GM18507 (cell line): ENCODE measurements at regions not wholly inside any gene's neighbourhood (a gene's known extent, or its start where the extent isn't known, plus 50 kb on each side); places are given as distances from the start of the nearest gene placed in this dataset.

Experiments used
- DNase-seq: peaks from one replicate; pipeline ENCODE4 v3.0.0; 2011; ENCODE audit warnings: low read depth; ENCODE audit not compliant: insufficient read length; ENCODE audit errors: extremely low spot score
- FAIRE-seq: peaks from 2 replicates; lab custom pipeline; 2011; peaks lifted over from hg19 to GRCh38; lab: Jason Lieb, UNC

DNA sequence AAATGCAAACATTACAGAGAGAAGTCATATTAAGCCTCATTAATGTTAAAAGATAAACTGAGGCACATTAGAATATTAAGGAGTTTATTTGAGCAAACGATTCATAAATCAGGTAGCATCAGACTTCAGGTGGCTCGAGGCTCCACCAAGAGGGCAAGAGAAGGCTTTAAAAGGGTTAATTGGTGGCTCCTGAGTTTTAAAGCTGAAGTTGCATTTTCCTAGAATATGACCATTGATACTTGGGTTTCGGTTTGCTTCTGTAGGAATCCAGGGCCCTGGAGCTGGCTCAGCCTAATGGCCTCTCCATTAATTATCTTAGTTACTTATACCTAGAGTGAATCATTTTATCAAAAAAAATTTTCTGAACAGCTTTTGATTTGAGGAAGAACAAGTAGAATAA is 123.7 kb upstream of the NABP1 start:
- FAIRE-seq (no peak), DNase-seq (no peak)

DNA sequence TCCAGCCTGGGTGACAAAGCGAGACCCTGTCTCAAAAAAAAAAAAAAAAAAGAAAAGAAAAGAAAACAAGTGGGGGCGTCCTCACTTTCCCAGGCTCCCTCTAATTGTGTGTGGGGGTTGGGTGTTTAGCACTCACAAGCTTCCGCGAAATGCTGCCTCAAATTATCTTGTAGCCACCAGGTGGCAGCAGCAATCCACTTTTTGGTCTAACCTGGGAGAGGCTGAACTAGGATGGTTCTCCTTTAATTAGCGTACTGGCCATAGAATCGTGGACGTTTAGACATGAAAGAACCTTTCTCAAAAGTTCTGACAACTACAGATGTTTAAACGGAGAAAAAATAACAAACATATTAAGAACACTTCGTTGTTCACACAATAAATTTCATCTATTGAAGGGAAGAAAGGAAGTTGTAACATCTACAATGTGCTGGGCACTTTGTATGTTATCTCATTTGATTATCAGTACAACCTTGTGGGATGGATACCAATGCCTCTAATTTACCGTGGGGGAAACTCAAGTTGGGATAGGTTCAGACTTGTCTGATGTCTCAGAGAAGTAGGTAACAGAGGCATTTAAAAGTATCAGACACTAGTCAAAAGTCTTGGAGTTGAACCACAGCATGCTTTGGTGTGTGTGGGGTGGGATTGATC is 122.7 kb upstream of the NABP1 start:
- DNase-seq (peak; percentile 55), FAIRE-seq (peak; percentile 89)

DNA sequence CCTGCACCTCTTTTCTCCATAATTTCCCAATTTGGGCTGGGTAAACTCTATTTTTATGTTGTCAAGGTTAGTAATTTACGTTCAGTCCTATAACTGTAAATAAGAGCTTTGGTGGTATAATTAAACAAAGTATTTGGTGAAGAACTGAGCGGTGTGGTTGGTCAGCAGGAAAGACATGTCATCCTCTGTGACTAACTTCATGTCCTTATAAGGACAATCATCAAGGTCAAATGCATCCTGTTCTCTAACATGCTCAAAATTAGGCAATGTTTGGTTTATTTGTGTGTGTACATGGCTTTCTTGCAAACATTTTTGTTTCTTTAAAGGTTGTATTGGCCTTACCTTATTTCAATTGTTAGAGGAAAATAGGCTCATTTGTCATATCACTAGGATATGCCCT is 121.5 kb upstream of the NABP1 start:
- DNase-seq: no peak
- no peak for FAIRE-seq

DNA sequence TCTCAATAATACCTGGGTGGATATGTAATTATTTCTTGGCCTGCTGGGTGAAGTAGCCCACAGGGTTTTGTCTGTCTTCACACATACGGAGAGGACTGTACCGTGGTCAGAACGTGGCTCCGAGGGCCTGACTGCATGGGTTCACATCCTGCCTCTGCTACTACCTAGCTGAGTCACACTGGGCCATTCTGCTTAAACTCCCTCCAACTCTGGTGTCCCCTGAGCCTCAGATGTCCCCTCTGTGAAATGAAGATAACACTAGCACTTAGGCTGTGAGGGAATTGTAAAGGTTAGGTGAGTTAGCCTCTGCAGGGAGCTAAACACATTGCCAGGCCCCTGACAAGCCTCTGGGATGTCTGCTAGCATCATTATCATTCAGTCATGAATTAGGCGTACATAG is 120.1 kb upstream of the NABP1 start:
- no peak for FAIRE-seq

DNA sequence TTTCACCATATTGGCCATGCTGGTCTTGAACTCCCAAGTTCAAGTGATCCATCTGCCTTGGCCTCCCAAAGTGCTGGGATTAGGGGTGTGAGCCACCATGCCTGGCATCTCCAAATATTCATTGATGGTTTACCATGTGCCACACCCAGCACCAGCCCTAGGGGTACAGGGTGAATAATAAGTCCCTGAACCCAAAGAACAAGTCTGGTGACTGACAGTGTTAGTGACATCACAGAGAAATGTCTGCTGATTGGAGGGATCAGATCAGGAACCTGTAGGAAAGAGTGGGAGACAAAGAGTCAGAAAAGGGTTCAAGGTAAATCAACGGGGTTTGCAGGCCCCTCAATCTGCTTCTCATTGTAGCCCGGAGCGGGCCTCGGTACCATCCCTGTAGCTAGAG is 118.4 kb upstream of the NABP1 start:
- no peak for FAIRE-seq

More for the DNA sequence above, 120.1 kb upstream of the NABP1 start:
- DNase-seq: no peak

DNA sequence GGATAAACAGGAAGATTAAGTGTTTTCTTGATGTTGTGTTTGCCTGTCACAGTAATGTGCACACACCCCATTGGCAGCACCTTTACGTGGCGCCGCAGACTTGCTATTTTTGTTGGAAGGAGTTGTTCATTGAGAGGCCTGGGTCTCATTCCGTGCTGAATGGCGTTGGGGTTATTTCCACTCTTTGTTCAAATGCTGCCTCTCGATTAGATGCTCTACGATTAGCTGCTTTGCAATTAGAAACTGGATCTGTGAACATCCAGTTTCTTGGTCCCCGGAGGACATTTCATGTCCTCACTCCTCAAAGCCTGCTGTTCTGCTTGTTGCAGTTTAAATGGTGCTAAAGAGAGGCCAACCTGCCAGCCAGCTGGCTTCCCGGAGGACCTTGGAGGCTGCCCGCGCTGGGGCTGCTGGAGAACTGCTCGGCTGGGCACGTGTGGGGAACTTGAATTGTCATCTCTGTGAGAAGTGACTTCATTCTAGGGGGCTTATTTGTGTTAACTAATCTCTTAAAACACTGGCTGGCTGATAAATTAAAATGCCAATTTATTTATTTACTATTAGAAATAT is 117.4 kb upstream of the NABP1 start:
- no peak for FAIRE-seq
- DNase-seq: no peak

More for the DNA sequence above, 118.4 kb upstream of the NABP1 start:
- no peak for DNase-seq

DNA sequence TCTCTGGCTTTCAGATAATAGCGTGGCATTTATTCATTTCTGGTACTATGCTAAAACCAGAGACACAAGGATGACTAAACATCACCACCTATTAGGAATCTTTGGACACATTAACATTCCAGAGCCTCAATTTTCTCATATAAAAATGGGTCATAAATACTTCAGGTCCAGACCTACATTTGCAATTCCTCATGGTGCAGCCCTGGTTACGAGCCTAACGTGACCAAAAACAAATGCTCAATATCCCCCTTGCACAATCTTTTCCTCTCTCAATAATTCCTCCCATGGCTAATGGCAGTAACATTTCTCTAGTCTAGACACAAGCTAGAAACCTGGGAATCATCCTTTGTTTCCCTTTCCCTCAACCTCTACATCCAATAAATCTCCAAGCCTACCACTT is 112.8 kb upstream of the NABP1 start:
- FAIRE-seq (no peak), DNase-seq (no peak)

DNA sequence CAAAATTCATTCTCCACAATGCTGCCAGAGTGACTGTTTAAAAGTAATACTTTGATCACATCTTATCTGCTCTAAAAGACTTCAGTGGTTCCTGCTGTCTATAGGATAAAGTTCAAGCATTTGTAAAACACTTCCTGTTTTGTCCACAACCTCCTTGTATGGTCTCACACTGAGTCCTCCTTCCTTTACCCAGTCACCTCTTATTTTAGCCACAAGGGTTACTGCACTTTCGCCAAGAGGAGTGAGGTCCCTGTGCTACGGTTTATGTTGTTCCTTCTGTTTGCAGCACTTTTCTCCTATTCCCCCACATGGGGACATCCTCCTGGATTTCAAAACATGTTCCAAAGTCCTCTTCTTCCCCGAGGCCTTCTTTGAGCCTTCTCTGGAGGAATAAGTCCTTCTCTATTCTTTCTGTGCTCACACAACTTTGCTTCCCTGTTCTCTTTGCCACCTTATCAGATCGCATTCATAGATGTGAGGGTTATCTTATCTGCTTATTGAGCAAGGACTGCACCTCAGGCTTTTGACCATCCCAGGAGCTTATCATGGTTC is 112.2 kb upstream of the NABP1 start:
- DNase-seq (no peak), FAIRE-seq (peak; percentile 31)

DNA sequence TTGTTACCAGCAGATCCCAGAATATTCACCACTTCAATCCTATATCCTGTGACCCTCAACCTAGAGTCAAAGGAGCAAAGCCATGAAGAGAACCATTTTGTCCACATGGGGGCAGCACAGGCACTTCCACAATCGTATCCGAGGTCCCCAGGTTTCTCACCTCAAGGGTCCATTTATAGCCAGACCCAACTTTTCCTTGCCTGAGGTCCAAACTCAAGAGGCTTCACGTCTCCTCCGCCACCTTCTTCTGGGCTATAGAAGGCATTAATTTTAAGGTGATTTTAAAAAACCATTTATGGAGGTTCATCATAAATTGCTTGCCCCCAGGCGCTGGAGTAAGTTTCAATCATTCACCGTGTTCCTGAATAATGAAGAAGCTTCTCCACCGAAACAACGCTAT is 111.6 kb upstream of the NABP1 start:
- FAIRE-seq (peak; percentile 93), DNase-seq (peak; percentile 18)

DNA sequence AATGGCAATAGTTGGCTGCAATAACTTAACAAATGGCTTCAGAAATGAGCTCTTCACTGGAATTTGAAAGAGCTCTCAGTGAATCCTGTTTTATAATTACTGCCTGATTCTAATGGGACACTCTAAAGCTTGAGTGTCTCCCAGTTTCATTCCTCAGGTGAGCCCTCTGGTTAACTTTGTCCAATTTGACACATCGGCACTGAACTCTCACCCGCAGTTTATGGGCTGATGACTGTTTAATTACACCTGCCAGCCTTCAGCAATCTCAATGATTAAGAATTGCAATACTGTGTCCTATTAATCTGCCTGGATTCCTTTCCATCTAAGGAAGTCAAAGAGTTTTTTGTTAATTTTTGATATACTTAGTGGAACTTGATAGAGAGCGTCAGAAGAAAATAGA is 110.7 kb upstream of the NABP1 start:
- DNase-seq (no peak), FAIRE-seq (no peak)

DNA sequence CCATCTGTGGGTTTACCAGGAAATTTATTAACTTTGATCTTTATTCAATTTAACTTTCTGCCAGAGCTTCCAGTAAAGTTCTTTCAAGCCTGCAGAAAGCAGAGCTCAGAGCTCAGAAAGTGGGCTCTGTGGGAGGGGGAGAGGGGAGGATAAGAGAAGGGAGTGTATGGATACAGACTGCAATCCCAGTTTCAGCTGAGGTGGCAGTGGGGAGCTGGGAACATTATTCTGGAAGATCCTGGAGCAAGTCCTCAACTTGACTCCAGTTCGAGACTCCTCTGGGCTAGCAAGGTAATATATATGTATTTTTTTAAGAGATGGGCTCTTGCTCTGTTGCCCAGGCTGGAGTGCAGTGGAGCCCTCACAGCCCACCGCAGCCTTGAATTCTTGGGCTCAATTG is 108.9 kb upstream of the NABP1 start:
- no peak for FAIRE-seq
- no peak for DNase-seq

DNA sequence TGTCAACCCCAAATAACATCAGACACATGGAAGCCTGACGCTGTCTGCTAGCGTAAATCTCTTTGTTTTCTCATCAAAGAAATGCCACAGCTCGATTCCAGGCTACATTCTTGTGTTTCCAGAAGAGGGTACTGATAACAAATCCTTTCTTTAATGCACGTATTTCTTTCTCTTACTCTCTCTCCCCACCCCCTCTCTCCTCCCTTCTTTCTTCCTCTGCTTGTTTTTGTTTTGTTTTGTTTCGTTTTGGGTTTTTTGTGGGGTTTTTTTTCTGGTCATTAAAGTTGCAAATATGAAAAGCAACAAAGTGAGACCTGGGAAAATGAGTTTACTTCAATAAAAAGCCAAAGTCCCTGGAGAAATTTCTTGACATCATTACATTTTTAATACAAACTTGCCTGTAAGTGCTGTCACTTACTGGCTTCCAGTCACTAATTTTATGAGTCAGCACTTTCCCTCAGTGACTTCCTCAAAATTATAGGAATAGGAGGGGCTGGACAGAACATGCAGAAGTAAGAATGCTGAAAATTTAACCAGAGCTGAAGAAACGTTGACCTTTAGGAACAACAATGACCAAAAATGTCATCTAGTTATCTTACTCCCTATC is 106.7 kb upstream of the NABP1 start:
- DNase-seq (no peak), FAIRE-seq (no peak)

DNA sequence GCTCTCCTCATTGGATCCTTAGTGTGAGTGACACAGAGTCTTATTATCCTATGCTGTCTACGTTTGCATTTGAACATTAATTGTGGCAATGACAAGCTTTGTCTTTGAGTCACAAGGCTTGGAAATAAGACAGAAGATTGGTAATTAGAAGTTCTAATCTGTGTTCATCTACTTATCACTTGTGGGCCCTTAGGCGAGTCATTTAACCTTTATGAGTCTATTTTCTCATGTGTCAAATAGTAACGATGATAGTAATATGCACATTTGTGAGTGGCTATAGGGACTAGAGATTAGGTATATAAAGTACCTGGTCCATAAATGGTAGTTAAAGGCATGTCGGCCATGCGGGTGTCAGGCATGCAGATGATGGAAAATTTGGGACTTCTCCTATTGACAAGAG is 105.6 kb upstream of the NABP1 start:
- no peak for FAIRE-seq

DNA sequence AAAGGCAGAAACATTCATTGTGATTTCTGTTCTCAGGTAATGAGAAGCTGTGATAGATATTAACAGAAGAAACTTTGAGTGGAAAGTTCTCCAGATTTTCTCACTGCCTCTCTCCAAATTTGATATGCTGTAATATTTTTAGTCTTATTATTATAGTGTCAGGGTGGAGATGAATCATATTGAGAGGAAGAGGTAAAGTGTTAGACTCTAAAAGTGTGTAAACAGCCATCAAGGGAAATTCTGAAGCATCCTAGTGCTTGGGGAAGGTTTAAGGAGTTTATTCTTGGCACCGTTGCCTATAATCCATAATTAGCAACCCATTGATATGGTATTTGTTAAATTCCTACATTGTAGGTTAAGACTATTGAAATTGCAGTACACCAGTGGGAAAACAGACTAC is 104.7 kb upstream of the NABP1 start:
- DNase-seq: no peak
- no peak for FAIRE-seq

More for the DNA sequence above, 105.6 kb upstream of the NABP1 start:
- no peak for DNase-seq

DNA sequence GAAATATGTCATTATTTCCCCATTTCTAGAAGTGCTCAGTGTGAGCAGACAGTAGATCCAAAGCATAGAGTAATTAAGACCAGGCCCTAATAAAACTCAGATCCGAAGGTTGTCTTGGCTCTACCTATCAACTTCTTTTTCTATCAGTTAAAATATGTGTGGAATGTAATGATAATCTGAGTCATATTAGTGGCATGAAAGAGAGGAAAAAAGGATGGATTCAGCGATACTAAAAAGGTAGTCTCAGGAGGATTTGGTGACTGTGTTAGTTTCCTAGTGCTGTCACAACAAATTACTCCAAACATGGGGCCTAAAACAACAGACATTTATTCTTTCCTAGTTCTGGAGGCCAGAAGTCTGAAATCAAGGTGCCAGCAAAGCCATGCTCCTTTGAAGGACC is 103.7 kb upstream of the NABP1 start:
- no peak for FAIRE-seq
- DNase-seq: no peak

DNA sequence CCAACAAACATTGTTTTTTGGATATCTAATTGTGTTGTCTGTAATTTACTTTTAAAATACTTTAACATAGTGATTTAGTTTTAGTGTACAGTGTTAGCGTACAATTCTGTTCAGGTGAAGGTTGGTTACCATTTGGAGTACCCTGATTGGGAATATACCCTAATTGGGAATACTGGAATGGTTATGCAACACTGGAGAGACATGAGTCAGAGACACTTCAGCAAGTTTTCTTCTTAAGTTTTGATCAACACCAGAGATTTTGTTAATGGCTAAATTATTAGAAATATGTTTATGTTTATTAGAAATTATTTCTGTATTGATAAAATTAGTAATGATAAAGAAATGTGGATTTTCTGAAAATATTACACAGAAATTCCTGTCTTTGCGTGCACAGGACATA is 100.3 kb upstream of the NABP1 start:
- DNase-seq (no peak), FAIRE-seq (no peak)

DNA sequence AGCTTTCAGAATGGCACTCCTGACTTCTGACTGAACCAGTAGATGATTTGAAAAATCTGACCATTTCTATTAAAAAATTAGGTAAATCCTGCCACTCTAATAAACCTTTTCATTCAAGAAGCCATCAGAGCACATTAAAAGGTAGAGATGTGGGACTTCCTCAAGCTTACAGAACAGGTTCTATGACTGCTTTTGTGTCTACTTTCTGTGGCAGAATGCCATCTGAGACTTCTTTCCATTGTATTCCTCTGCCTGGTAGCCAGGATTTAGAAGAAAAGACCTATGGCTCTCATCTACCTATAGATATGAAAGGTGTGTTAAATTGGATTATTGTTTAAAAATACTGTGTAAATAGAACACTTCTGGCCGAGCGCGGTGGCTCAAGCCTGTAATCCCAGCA is 99.9 kb upstream of the NABP1 start:
- FAIRE-seq: no peak
- no peak for DNase-seq

DNA sequence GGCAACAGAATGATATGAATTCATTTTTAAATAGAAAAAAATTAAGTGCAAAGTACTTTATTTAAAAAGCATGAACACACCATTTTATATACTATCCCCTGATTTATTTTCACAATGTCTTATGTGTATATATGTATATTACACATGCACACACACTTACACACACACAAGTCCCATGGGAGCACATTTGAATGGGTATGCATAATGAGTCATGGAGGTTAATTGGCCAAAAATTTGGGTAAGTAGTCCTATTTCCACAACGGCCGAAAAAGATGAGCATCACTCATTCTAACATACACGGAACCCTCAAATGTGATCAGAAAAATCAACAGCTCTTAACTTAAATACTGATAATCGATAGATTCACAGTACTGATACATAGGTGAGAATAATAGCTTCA is 97.4 kb upstream of the NABP1 start:
- FAIRE-seq (no peak), DNase-seq (no peak)

DNA sequence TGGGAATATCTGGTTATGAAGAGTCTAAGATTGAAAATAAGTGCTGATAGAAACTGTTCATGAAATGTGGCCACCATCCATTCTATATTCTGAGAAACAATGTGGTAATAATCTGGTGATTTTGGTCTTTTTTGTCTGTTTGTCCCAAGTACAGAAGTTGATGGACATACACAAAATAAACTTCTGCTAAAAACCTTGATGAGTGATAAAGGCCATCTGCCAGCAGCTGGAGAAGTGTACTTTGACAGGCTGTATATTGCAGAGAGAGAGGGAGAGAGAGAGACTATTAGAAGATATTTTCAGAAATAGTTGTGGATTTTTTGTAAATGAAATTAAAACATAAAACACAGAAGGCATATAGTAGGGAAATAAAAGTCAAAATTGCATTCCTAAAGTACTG is 96.9 kb upstream of the NABP1 start:
- FAIRE-seq (no peak), DNase-seq (no peak)

DNA sequence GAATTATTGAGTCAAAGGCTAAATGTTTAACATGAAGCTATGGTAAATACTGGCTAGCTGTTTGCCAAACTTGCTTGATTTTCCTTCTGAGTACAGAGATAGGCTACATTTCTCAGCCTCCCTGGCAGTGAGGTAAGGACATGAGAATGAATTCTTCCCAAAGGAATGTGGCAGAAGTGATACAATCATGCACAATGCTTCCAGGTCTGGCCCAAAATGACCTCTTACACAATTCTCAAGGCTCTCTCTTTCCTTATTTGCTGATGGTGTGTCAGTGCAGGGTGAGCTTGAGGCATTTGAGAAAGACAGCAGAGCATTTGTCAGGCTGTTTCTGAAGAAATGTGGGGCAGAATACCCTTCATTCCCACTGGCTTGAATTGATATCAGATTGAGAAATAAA is 95.6 kb upstream of the NABP1 start:
- FAIRE-seq (no peak), DNase-seq (no peak)

DNA sequence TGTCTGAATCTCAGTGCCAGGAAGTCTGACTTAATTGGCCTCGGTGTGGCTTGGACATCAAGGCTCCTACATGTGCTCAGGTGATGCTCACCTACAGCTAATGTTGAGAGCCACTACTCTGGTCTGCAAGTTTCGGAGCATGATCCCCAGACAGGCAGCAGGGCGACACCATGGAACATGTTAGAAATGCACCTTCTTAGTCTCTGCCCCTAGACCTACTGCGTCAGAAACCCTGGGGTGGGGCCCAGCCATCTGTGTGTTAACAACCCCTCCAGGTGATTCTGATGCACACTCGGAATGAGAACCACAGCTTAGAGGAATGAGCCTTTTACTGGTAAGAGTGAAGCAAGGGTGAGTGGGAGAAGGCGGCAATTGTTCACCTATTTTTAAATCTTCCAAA is 86.9 kb upstream of the NABP1 start:
- DNase-seq (no peak), FAIRE-seq (no peak)
